CD4-positive, alpha-beta T cell treated with Interleukin-15 for 1 hour (primary cell): ENCODE measurements at regions not wholly inside any gene's neighbourhood (a gene's known extent, or its start where the extent isn't known, plus 50 kb on each side); places are given as distances from the start of the nearest gene placed in this dataset.
"Not testable (repeated sequence)": the region's sequence is repeated elsewhere in the genome, so short reads cannot be mapped to it uniquely, and the experiment has no call there.

Source experiments
- DNase-seq: peaks from one replicate; pipeline ENCODE4 v3.0.0-alpha.2; 2020

DNA sequence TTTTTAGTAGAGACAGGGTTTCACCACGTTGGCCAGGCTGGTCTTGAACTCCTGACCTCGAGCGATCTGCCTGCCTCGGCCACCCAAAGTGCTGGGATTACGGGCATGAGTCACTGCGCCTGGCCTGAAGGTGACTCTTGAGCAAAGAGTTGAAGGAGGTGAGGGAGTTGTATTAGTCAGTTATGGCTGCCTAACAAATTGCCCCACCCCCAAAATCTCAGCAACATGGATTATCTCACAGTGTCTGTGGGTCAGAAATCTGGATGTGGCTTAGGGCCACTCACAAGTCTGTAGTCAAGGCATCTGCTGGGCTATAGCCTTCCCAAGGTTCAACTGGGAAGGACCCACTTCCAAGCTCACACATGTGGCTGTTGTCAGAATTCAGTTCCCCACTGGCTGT is 52.8 kb upstream of the ADGRE5 start:
- no peak for DNase-seq

DNA sequence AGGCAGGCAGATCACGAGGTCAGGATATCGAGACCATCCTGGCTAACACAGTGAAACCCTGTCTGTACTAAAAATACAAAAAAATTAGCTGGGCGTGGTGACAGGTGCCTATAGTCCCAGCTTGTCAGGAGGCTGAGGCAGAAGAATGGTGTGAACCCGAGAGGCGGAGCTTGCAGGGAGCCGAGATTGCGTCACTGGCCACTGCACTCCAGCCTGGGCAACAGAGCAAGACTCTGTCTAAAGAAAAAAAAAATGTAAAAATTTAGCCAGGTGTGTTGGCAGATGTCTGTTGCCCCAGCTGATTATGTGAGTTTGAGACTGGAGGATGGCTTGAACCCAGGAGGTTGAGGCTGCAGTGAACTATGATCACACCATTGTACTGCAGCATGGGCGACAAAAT is 54.2 kb upstream of the ADGRE5 start:
- not testable (repeated sequence) for DNase-seq

DNA sequence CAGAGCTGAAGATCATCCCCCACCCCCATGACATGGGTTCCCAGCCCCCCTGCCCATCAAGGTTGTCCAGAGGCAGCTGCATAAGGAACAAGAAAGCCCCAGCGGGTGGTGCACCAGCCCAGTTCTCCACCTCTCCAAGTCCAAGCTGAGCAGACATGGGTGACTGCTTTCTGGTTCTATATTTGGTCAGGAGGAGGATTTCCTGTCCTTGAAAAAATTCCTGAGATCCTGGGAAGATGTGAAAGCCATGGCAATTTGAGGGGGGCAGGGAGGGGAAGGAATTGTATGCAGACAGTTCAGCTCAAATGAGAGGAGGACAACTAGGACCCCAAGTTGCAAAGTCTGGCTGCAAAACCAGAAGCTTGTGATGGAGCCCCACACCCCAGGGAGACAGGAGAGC is 55.4 kb upstream of the ADGRE5 start:
- no peak for DNase-seq

DNA sequence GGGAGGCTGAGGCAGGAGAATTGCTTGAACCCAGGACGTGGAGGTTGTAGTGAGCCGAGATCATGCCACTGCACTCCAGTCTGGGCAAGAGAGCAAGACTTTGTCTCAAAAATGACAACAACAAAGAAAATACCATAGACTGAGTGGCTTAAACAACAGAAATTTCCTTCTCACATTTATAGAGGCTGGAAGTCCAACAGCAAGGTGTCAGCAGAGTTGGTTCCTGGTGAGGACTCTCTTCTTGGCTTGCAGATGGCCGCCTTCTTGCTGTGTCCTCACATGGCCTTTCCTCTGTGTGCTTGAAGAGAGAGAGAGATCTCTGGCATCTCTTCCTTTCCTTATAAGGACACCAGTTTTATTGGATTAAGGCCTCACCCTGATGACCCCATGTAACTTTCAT is 56.1 kb upstream of the ADGRE5 start:
- DNase-seq = no peak

DNA sequence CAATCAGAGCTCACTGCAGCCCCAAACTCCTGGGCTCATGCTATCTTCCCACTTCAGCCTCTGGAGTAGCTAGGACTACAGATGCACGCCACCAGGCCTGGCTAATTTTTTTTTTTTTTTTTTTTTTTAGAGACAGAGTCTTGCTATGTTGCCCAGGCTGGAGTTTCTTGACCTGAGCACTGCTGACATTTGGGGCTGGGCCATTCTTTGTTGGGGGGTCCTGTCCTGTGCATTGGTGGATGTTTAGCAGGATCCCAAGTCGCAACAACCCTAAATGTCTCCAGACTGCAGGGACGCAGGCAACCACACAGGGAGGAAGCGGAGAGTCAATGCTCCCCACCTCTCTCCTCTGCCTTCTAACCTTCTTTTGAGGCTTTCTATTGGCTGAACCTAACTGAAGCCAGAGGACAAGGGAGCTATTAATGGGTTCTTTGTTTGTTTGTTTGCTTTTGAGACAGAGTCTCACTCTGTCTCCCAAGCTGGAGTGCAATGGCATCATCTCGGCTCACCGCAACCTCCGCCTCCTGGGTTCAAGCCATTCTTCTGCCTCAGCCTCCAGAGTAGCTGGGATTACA is 58.3 kb upstream of the ADGRE5 start:
- DNase-seq = no peak

- no peak for DNase-seq
Measured at GRCh38 chr19:14320253-14320652, 61.0 kb upstream of the ADGRE5 start.

DNA sequence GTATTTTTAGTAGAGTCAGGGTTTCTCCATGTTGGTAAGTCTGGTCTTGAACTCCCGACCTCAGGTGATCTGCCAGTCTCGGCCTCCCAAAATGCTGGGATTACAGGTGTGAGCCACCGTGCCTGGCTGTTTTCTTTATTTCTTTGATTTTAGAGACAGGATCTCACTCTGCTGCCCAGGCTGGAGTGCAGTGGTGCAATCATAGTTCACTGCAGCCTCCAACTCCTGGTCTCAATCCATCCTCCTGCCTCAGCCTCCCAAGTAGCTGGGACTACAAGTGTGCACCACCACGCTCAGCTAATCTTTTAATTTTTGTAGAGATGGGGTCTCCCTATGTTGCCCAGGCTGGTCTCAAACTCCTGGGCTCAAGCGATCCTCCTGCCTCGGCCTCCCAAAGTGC is 61.5 kb upstream of the ADGRE5 start:
- DNase-seq = not testable (repeated sequence)

DNA sequence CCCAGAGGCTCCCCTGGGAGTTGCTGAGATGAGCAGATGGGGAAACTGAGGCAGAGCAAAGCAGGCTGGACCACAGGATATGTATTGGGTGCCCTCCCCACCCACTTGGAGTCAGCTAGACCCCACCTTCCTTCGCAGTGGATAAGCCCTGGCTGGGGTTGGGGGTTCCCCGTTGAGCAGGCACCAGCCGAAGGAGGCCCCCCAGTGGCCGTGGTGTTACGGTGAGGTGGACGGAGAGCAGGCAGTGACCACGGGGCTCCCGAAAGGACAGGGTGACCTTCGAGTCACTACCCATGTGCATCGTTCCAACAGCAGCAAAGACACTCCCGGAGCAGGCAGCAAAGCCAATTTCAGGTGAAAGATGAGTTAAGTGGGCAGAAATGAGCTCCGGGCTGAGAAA is 62.4 kb upstream of the ADGRE5 start:
- DNase-seq = no peak

DNA sequence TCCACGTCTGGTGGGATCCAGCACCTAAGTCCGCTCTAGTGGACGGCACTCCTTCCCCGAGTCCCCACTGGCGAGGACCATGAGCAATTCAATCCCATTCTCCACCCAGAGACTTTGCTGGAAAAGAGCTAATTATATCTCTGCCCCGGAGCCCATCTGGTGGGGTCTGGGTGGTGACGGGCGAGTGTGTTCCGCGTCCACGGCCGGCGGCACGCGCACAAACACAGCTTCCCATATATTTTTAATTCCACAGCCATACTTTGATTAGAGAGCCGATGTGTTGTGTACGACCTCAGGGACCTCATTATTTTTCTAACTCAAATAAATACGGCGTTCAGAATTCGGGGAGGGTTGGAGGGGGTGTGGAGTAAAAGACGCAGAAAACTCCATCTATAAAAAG is 64.1 kb upstream of the ADGRE5 start:
- no peak for DNase-seq

DNA sequence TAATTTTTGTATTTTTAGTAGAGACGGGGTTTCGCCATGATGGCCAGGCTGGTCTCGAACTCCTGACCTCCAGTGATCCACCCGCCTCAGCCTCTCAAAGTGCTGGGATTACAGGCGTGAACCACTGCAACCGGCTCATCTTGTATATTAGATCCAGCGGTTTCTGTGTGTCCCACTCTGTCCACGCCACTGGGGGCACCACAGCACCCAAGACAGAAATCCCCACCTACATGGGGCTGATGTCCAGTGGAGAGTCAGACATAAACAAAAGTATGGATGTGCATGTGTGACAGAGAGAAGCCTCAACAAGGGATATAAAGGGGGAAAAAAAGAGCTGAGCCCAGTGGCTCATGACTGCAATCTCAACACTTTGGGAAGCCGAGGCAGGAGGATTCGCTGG is 65.8 kb upstream of the ADGRE5 start:
- DNase-seq = no peak

GRCh38 chr19:14310055-14310454 is 71.2 kb upstream of the ADGRE5 start:
- DNase-seq = no peak

GRCh38 chr19:14305706-14306105 is 75.5 kb upstream of the ADGRE5 start:
- DNase-seq = no peak

GRCh38 chr19:14301150-14301549 is 80.1 kb upstream of the ADGRE5 start:
- DNase-seq = no peak

- no peak for DNase-seq
Measured at GRCh38 chr19:14300303-14300702, 80.9 kb upstream of the ADGRE5 start.

DNA sequence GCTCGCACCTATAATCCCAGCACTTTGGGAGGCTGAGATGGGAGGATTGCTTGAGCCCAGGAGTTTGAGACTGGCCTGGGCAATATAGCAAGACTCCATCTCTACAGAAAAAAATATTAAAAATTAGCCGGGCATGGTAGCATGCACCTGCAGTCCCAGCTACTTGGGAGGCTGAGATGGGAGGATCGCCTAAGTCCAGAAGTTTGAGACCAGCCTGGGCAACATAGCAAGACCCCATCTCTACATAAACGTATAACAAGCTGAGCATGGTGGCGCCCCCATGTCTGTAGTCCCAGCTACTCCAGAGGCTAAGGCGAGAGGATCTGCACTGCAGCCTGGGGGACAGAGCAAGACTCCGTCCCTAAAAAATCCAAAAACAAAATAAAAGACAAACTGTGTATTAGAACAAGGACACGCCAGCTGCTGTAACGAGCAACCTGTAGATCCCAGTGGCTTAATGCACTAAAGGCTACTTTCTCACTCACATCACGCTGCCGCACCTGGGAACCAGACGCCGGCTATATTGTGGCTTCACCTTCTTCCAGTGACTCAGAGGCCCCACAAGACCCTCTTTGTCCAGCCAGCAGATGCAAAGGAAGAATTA is 81.9 kb upstream of the ADGRE5 start:
- not testable (repeated sequence) for DNase-seq

- DNase-seq = not testable (repeated sequence)
Measured at GRCh38 chr19:14297883-14298576, 83.2 kb upstream of the ADGRE5 start.

DNA sequence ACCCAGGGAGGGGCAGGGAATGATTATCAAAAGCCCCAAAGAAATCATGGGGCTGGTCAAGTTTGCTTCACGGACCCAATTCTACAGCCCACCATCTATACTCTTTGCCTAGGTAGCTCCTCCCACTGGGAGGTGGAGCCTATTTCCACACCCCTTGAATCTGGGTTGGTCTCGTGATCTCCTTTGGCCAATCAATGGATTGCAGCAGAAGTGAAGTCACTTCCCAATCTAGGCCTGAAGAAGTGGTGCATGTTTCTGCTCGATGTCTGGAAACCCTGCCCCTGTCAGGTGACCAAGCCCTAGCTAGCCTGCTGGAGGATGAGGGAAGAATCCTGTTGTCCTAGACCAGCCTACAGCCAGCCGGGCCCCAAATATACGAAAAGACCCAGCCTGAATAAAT is 86.3 kb upstream of the ADGRE5 start:
- DNase-seq = peak; percentile 23

DNA sequence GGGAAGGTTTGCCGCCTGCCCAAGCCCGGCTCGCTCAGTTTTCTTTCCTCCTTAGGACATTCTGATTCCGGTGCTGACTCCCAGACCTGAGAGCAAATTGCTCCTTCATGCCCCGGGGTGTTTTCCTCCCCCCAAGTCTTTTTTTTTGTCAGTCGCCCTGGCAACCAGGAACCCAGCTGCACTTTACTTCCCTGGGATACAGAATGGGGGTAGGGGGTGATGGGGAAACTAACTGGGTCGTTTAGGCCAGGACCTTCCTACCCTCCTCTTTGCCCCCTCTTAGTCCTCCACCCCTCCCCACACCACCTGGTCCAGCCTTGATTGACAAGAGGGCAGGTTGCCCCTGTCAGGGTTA is 87.5 kb upstream of the ADGRE5 start:
- not testable (repeated sequence) for DNase-seq

DNA sequence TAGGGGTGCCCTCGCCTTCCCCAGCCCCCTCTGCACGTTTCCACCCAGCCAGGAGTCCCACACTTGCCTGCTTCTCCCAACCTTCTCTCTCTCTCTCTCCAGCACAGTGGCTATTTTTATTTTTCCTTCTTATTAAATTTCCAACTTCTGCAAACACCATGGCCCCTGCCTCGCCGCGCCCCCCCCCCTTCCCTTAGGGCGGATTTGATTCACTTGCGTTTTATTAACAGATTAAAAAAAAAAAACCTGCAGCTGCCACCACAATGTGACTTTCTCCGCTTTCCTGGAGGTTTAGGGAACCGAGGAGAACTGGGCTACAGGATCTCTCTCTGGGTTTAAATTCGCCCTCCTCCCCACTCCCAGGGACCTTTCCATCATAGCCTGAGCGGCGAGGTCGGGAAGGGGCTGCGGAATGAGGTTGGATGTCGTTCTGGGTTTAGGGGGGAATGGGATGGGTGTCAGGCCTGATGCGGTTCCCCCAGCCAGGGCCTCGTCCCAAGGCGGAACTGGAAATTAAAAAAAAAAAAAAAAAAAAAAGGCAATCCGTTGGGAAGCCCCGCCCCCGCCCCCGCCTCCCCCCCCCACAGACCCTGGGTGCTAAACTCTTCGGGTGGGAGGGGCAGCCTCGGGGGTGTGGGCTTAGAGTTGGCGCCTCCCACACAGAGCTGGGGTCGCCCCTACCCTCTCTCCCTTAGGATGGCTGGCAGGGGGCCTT is 87.3 kb upstream of the ADGRL1 start:
- DNase-seq = not testable (repeated sequence)

DNA sequence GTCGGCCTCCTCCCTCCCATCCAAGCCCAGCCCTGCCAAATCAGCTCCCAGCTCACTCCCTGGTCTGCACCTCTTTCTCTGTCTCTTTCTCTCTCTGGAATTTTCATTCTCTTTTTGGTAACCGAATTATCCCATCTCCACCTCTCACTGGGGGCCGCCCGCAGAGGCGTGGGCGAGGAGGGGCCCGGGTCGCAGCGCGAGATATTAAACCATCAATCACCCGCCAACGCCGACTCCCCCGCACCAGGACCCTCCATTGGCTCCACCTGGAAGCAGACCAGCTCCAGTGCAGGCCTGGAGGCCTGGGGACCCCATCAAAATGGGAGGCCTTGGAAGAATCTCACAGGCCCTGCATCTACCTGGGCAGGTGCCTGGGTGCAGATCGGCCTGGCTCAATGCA is 83.8 kb upstream of the ADGRL1 start:
- DNase-seq = not testable (repeated sequence)

- not testable (repeated sequence) for DNase-seq
Measured at GRCh38 chr19:14287837-14288236, 81.9 kb upstream of the ADGRL1 start.

DNA sequence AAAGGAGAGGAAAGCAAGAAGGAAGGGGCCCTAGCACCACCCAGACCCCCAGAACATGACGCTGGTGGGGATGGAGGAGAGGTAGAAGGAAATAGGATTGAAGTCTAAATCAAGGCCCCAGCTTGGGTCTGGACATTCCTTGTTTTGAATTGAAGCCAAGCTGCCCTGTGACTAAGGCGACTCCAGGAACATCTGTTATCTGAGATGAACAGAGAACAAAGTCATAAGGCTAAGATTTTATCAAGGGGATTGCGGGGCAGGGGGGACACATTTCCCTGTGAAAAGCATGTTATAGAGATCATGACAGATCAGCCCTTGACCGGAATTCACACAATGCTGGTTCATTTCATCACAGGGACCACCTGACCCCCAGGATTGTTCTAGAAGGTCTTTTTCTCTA is 80.6 kb upstream of the ADGRL1 start:
- not testable (repeated sequence) for DNase-seq

GRCh38 chr19:14285726-14286125 is 79.8 kb upstream of the ADGRL1 start:
- not testable (repeated sequence) for DNase-seq
